ENCODE measurements at regions not wholly inside any gene's neighbourhood (a gene's known extent, or its start where the extent isn't known, plus 50 kb on each side); places are given as distances from the start of the nearest gene placed in this dataset.

DNA sequence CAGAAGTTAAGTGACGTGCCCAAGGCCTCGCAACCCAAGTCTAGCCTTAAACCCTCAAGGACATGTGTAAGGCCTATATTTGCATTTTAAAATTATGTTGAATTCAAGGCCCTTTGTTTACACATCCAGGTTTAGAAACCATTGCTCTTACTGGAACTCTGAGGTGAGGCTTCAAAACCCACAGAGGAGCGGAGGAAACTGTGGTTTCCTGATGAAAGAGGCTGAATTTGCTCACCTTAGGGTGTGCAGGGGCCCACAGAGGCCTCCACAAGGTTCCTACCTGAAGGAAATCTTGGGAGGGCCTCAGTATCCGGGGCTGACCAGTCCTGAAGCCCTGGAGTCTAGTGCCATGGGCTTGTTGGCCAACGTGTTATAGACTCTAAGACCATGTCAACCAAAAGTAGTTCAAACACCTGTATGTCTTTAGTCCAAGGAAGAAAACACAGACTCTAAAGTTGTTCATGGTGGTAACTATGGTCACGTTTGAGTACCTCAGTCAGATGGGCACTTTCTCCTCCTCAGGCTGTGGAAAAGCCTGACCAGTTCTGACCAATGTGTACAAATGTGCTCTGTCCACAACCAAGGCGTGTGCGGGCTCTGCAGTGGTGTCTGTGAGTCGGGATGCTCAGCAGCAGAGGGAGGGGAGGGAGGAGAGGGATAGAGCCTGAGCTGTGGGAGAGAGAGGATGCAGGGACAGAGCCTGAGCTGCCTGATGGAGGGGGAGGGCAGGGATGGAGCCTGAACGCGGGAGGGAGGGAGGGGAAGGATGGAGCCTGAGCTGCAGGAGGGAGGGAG, 124.6 kb upstream of the ERCC6L2 start:
- DNase-seq (no peak), ATAC-seq (ENCODE audit: insufficient read depth, low FRiP score) (no peak)
- H3K4me1 ChIP-seq (ENCODE audit: control insufficient read depth in 5 of 5, insufficient read depth in 5 of 5, low read length in 5 of 5), result peaks cover 0 to 41% (median 5%) of the 10 kb centered on the region in 5 donors
- H3K27ac ChIP-seq (ENCODE audit: low read depth in 1 of 2, low read length in 1 of 2), result no peak overlapping the region
- no peak overlapping the region for H3K4me3 ChIP-seq
- TF ChIP-seq, protein P1, sequence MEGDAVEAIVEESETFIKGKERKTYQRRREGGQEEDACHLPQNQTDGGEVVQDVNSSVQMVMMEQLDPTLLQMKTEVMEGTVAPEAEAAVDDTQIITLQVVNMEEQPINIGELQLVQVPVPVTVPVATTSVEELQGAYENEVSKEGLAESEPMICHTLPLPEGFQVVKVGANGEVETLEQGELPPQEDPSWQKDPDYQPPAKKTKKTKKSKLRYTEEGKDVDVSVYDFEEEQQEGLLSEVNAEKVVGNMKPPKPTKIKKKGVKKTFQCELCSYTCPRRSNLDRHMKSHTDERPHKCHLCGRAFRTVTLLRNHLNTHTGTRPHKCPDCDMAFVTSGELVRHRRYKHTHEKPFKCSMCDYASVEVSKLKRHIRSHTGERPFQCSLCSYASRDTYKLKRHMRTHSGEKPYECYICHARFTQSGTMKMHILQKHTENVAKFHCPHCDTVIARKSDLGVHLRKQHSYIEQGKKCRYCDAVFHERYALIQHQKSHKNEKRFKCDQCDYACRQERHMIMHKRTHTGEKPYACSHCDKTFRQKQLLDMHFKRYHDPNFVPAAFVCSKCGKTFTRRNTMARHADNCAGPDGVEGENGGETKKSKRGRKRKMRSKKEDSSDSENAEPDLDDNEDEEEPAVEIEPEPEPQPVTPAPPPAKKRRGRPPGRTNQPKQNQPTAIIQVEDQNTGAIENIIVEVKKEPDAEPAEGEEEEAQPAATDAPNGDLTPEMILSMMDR (IDR thresholded peaks at IDR 0.05; ENCODE audit: control extremely low read depth, extremely low read depth), result no peak
- H3K27me3 ChIP-seq (ENCODE audit: control insufficient read depth in 3 of 3, insufficient read depth in 3 of 3, low read length in 2 of 3), result no peaks in the 10 kb centered on the region
- 69 to 82% methylated on average over 11 of the region's 11 CpGs for WGBS, 2 donors
- H3K36me3 ChIP-seq (ENCODE audit: control insufficient read depth in 4 of 4, insufficient read depth in 4 of 4, low read length in 4 of 4), result no peaks in the 10 kb centered on the region
- H3K9me3 ChIP-seq (ENCODE audit: control insufficient read depth in 4 of 4, insufficient read depth in 3 of 4, low read length in 3 of 4), result peaks cover 0 to 3% (median 0%) of the 10 kb centered on the region in 4 donors
- no peak overlapping the region for H3K9ac ChIP-seq (ENCODE audit: insufficient read depth in 1 of 2, low read length in 2 of 2)

DNA sequence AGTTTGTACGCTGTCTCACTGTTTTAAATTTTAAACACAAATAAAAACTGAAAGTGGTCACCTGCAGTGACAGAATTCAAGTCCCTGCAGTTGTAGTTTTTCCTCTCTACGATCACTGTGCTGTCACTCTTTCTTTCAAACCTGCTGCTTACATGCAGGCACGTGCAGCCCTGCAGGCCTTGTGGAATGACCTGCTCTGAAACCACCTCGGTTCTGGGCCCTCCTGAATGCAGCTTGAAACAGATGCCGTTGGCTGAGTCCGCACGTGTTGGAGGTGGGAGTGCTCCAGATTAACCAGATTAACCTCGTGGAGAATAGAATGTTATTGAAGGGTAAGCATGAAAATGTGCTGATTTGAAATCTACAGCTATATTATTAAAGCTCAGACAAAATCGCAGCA, 126.0 kb upstream of the ERCC6L2 start:
- no peak overlapping the region for H3K9ac ChIP-seq (ENCODE audit: insufficient read depth in 1 of 2, low read length in 2 of 2)
- H3K4me3 ChIP-seq, result no peak overlapping the region
- H3K27me3 ChIP-seq (ENCODE audit: control insufficient read depth in 3 of 3, insufficient read depth in 3 of 3, low read length in 2 of 3), result no peaks in the 10 kb centered on the region
- peaks cover 0 to 26% (median 0%) of the 10 kb centered on the region in 5 donors for H3K4me1 ChIP-seq (ENCODE audit: control insufficient read depth in 5 of 5, insufficient read depth in 5 of 5, low read length in 5 of 5)
- no peaks in the 10 kb centered on the region for H3K36me3 ChIP-seq (ENCODE audit: control insufficient read depth in 4 of 4, insufficient read depth in 4 of 4, low read length in 4 of 4)
- H3K9me3 ChIP-seq (ENCODE audit: control insufficient read depth in 4 of 4, insufficient read depth in 3 of 4, low read length in 3 of 4), result peaks cover 0 to 3% (median 0%) of the 10 kb centered on the region in 4 donors
- TF ChIP-seq, protein P1 (IDR thresholded peaks at IDR 0.05; ENCODE audit: control extremely low read depth, extremely low read depth), result no peak
- DNase-seq (no peak), ATAC-seq (ENCODE audit: insufficient read depth, low FRiP score) (no peak)
- WGBS, 2 donors, result 83 to 88% methylated on average over 9 of the region's 9 CpGs
- H3K27ac ChIP-seq (ENCODE audit: low read depth in 1 of 2, low read length in 1 of 2), result no peak overlapping the region

DNA sequence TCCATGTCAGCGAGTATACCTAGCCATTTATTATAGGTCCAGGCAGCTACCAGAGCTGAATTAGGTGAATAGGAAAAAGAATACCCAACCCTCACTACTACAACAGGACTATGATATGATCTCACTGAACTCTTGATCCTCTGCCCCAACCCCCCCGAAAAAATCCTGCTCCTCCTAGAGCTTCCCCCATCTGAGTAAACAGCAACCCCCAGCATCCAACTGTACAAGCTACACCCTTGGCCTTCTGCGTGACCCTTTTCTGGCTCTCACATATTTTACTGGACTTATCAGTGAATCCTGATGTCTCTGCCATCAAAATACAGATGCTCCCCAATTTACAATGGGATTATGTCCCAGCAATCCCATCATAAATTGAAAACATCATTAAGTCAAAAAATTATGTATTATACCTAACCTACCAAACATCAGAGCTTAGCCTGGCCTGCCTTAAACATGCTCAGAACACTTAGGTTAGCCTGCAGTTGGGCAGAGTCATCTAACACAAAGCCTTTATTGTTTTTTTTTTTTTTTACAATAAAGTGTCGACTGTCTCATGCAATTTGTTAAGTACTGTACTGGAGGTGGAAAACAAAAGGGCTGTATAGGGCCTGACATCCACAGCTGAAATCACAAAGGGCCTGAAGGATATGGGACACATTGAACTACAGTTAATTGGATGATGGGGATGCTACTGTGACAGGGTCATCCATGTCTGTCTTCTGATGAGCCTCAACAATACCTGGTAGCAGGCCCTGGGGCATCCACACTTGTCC, 128.9 kb upstream of the ERCC6L2 start:
- TF ChIP-seq, protein P1 (IDR thresholded peaks at IDR 0.05; ENCODE audit: control extremely low read depth, extremely low read depth), result no peak
- no peak for ATAC-seq (ENCODE audit: insufficient read depth, low FRiP score)

More for the DNA sequence above, 128.9 kb upstream of the ERCC6L2 start:
- no peaks in the 10 kb centered on the region for H3K27me3 ChIP-seq (ENCODE audit: control insufficient read depth in 3 of 3, insufficient read depth in 3 of 3, low read length in 2 of 3)
- H3K4me1 ChIP-seq (ENCODE audit: control insufficient read depth in 5 of 5, insufficient read depth in 5 of 5, low read length in 5 of 5), result peaks cover 0 to 12% (median 0%) of the 10 kb centered on the region in 5 donors
- DNase-seq, result no peak
- no peaks in the 10 kb centered on the region for H3K9me3 ChIP-seq (ENCODE audit: control insufficient read depth in 4 of 4, insufficient read depth in 3 of 4, low read length in 3 of 4)
- no peaks in the 10 kb centered on the region for H3K36me3 ChIP-seq (ENCODE audit: control insufficient read depth in 4 of 4, insufficient read depth in 4 of 4, low read length in 4 of 4)
- WGBS, 2 donors, result 75 to 80% methylated on average over 4 of the region's 4 CpGs
- H3K27ac ChIP-seq (ENCODE audit: low read depth in 1 of 2, low read length in 1 of 2), result no peak overlapping the region
- no peak overlapping the region for H3K9ac ChIP-seq (ENCODE audit: insufficient read depth in 1 of 2, low read length in 2 of 2)
- H3K4me3 ChIP-seq, result no peak overlapping the region
